Panc1 (cell line): ENCODE measurements at regions not wholly inside any gene's neighbourhood (a gene's known extent, or its start where the extent isn't known, plus 50 kb on each side); places are given as distances from the start of the nearest gene placed in this dataset.

Experiments
- ATAC-seq: fragments of 200-7000 bp; cut with Tn5 transposase; 2 replicates; pipeline ENCODE4 v1.9.1; 2020; ENCODE audit warnings: mild to moderate bottlenecking, moderate library complexity
- BruUV-seq: library from RNA; stranded (reverse); fragments of 400-500 nt; replicated peaks from 2 replicates; lab custom pipeline; 2021; lab: Mats Ljungman, UMichigan
- CTCF ChIA-PET: fragments of 300-600 bp; sonication (Branson Sonifier 250); formaldehyde crosslinking; loops from one replicate; lab custom pipeline; 2022; ENCODE audit warnings: antibody characterized with exemption; lab: Charles Lee
- POLR2A ChIA-PET: fragments of 300-600 bp; sonication (Branson Sonifier 250); formaldehyde crosslinking; loops from one replicate; lab custom pipeline; 2022; ENCODE audit warnings: antibody characterized with exemption; lab: Charles Lee
- DNase-seq: peaks from one replicate; pipeline ENCODE4 v3.0.0-alpha.2; 2010; ENCODE audit warnings: low read depth, low spot score
- H3K27ac ChIP-seq: 2 replicates; pipeline ENCODE4 v1.5.1; 2011; ENCODE audit warnings: mild to moderate bottlenecking, low read length, inconsistent platforms
- H3K27me3 ChIP-seq: fragments of 200-500 bp; sonication (Bioruptor generic); 2 replicates; pipeline ENCODE4 v1.6.0; 2014; ENCODE audit warnings: low read length, inconsistent platforms; ENCODE audit not compliant: control insufficient read depth, insufficient read depth
- H3K36me3 ChIP-seq: fragments of 200-500 bp; sonication (Bioruptor generic); 2 replicates; pipeline ENCODE4 v1.5.1; 2014; ENCODE audit warnings: inconsistent platforms, mild to moderate bottlenecking, low read length, moderate library complexity; ENCODE audit not compliant: control insufficient read depth, insufficient read depth
- H3K4me1 ChIP-seq: 2 replicates; pipeline ENCODE4 v1.5.1; 2011; ENCODE audit warnings: inconsistent platforms, mild to moderate bottlenecking, low read length, moderate library complexity; ENCODE audit not compliant: control insufficient read depth, insufficient read depth
- H3K4me3 ChIP-seq, 2 experiments: 2 replicates each; pipeline ENCODE4 v1.5.1; 2011 to 2012; ENCODE audit warnings: low read depth in 2 of 2, low read length in 2 of 2, mild to moderate bottlenecking in 2 of 2, inconsistent platforms in 1 of 2, moderate library complexity in 1 of 2
- H3K9me3 ChIP-seq: fragments of 200-500 bp; sonication (Bioruptor generic); 2 replicates; pipeline ENCODE4 v1.5.1; 2014; ENCODE audit warnings: low read depth, mild to moderate bottlenecking, inconsistent platforms, low read length, moderate library complexity; ENCODE audit not compliant: control insufficient read depth, insufficient read depth
- POLR2AphosphoS5 ChIP-seq: IDR thresholded peaks from 2 replicates; pipeline ENCODE4 v1.6.1; 2012; ENCODE audit warnings: mild to moderate bottlenecking, low read depth, low read length, moderate library complexity
- SIN3A ChIP-seq: IDR thresholded peaks from 2 replicates; pipeline ENCODE4 v1.6.1; 2012; ENCODE audit warnings: low read depth, mild to moderate bottlenecking, low read length, moderate library complexity, borderline replicate concordance; ENCODE audit not compliant: insufficient read depth
- TCF7L2 ChIP-seq: IDR thresholded peaks from 2 replicates; pipeline ENCODE4 v1.6.1; 2011; ENCODE audit warnings: mild to moderate bottlenecking, low read depth, low read length, inconsistent platforms
- in situ Hi-C: cut with HindIII; loops from 2 replicates; pipeline ENCODE4 v1.10.0; 2016; ENCODE audit warnings: low sequenced_read_pairs, low pct_unique_long_range_greater_than_20kb
- intact Hi-C: fragments of 100-400 bp; cut with micrococcal nuclease; formaldehyde crosslinking; loops from one replicate; pipeline ENCODE4 v1.10.0; 2022; ENCODE audit not compliant: unreplicated experiment
- TF ChIP-seq, protein P1 (sequence below), 2 experiments: IDR thresholded peaks; 2 replicates each; pipeline ENCODE4 v1.6.1; 2011 to 2012; ENCODE audit warnings: low read depth in 2 of 2, control low read depth in 1 of 2, low read length in 1 of 2, mild to moderate bottlenecking in 1 of 2, moderate library complexity in 1 of 2; ENCODE audit not compliant: insufficient read depth in 1 of 2
- TF ChIP-seq, protein P2 (sequence below): fragments of 450-650 bp; IDR thresholded peaks from 2 replicates; pipeline ENCODE4 v1.5.1; 2017; ENCODE audit warnings: mild to moderate bottlenecking

DNA sequence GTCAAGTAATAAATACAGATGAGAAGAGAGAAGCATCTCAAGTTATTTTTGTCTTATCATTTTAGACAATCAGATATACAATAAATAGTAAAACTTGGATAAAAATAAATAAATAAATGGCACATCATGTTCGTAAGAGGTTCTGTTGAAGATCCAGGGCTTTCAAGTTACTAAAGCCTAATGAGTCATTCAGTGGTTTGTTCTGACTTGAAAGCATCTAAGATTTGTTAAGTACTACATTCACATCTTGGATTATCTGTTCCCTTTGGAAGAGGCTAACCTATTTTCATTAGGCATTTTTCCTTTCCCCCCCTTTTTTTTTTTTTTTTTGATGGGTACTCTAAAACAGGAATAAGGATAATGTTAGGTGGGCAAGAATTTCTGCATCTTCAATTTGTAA, 429.3 kb downstream of the PCDH20 start:
- ATAC-seq (no peak), DNase-seq (no peak)
- no peak overlapping the region for H3K4me3 ChIP-seq
- no TSS peak for BruUV-seq
- no peaks in the 10 kb centered on the region for H3K9me3 ChIP-seq
- H3K27me3 ChIP-seq, result no peaks in the 10 kb centered on the region
- H3K36me3 ChIP-seq, result no peaks in the 10 kb centered on the region
- ChIA-PET POLR2A (no interaction called here), CTCF (no interaction called here)
- H3K27ac ChIP-seq, result no peak overlapping the region
- intact Hi-C loops, result no loop called here
- no peaks in the 10 kb centered on the region for H3K4me1 ChIP-seq
- TF ChIP-seq POLR2AphosphoS5, result no peak
- TF ChIP-seq, protein P1, sequence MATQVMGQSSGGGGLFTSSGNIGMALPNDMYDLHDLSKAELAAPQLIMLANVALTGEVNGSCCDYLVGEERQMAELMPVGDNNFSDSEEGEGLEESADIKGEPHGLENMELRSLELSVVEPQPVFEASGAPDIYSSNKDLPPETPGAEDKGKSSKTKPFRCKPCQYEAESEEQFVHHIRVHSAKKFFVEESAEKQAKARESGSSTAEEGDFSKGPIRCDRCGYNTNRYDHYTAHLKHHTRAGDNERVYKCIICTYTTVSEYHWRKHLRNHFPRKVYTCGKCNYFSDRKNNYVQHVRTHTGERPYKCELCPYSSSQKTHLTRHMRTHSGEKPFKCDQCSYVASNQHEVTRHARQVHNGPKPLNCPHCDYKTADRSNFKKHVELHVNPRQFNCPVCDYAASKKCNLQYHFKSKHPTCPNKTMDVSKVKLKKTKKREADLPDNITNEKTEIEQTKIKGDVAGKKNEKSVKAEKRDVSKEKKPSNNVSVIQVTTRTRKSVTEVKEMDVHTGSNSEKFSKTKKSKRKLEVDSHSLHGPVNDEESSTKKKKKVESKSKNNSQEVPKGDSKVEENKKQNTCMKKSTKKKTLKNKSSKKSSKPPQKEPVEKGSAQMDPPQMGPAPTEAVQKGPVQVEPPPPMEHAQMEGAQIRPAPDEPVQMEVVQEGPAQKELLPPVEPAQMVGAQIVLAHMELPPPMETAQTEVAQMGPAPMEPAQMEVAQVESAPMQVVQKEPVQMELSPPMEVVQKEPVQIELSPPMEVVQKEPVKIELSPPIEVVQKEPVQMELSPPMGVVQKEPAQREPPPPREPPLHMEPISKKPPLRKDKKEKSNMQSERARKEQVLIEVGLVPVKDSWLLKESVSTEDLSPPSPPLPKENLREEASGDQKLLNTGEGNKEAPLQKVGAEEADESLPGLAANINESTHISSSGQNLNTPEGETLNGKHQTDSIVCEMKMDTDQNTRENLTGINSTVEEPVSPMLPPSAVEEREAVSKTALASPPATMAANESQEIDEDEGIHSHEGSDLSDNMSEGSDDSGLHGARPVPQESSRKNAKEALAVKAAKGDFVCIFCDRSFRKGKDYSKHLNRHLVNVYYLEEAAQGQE (IDR thresholded peaks at IDR 0.05; ENCODE audit: insufficient read depth in 1 of 2, low read depth in 2 of 2, low read length in 1 of 2), result no peak
- no peak for TF ChIP-seq TCF7L2
- TF ChIP-seq SIN3A, result no peak
- TF ChIP-seq, protein P2, sequence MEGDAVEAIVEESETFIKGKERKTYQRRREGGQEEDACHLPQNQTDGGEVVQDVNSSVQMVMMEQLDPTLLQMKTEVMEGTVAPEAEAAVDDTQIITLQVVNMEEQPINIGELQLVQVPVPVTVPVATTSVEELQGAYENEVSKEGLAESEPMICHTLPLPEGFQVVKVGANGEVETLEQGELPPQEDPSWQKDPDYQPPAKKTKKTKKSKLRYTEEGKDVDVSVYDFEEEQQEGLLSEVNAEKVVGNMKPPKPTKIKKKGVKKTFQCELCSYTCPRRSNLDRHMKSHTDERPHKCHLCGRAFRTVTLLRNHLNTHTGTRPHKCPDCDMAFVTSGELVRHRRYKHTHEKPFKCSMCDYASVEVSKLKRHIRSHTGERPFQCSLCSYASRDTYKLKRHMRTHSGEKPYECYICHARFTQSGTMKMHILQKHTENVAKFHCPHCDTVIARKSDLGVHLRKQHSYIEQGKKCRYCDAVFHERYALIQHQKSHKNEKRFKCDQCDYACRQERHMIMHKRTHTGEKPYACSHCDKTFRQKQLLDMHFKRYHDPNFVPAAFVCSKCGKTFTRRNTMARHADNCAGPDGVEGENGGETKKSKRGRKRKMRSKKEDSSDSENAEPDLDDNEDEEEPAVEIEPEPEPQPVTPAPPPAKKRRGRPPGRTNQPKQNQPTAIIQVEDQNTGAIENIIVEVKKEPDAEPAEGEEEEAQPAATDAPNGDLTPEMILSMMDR, result no peak
- in situ Hi-C loops, result no loop called here

DNA sequence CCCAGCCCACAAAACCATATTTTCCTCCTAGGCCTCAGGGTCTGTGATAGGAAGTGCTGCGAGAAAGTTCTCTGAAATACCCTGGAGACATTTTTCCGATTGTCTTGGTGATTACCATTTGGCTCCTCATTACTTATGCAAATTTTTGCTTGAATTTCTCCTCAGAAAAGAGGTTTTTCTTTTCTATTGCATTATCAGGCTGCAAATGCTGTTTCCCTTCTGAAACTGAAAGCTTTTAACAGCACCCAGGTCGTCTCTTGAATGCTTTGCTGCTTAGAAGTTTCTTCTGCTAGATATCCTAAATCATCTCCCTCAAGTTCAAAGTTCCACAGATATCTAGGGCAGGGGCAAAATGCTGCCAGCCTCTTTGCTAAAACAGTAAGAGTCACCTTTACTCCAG, 434.2 kb downstream of the PCDH20 start:
- H3K4me3 ChIP-seq, result no peak overlapping the region
- ChIA-PET CTCF (no interaction called here), POLR2A (no interaction called here)
- no peaks in the 10 kb centered on the region for H3K9me3 ChIP-seq
- no peaks in the 10 kb centered on the region for H3K4me1 ChIP-seq
- intact Hi-C loops, result no loop called here
- H3K27me3 ChIP-seq, result no peaks in the 10 kb centered on the region
- no TSS peak for BruUV-seq
- no peak for DNase-seq
- no peak overlapping the region for H3K27ac ChIP-seq
- H3K36me3 ChIP-seq, result no peaks in the 10 kb centered on the region
- TF ChIP-seq POLR2AphosphoS5 (no peak), SIN3A (no peak), TCF7L2 (no peak)
- TF ChIP-seq, protein P2, result no peak
- TF ChIP-seq, protein P1 (IDR thresholded peaks at IDR 0.05; ENCODE audit: insufficient read depth in 1 of 2, low read depth in 2 of 2, low read length in 1 of 2), result no peak
- no peak for ATAC-seq
- in situ Hi-C loops, result no loop called here
